GM10248 (cell line): ENCODE measurements at regions not wholly inside any gene's neighbourhood (a gene's known extent, or its start where the extent isn't known, plus 50 kb on each side); places are given as distances from the start of the nearest gene placed in this dataset.

ENCODE experiments used
- CTCF ChIA-PET: fragments of 300-600 bp; sonication (Branson Sonifier 250); formaldehyde crosslinking; extraction: SDS; loops from one replicate; lab custom pipeline; 2021; ENCODE audit warnings: antibody characterized with exemption; lab: Yijun Ruan, JAX
- POLR2A ChIA-PET: fragments of 350-650 bp; sonication (Branson Sonifier 250); formaldehyde crosslinking; extraction: SDS; loops from one replicate; lab custom pipeline; 2020; ENCODE audit warnings: antibody characterized with exemption; lab: Yijun Ruan, JAX
- DNase-seq: peaks from one replicate; pipeline ENCODE4 v3.0.0; 2012; ENCODE audit errors: extremely low spot score
- CTCF ChIP-seq: IDR thresholded peaks from 2 replicates; pipeline ENCODE4 v1.5.1; 2012; ENCODE audit warnings: mild to moderate bottlenecking, low read depth; ENCODE audit errors: extremely low read depth, missing control alignments, control extremely low read depth

DNA sequence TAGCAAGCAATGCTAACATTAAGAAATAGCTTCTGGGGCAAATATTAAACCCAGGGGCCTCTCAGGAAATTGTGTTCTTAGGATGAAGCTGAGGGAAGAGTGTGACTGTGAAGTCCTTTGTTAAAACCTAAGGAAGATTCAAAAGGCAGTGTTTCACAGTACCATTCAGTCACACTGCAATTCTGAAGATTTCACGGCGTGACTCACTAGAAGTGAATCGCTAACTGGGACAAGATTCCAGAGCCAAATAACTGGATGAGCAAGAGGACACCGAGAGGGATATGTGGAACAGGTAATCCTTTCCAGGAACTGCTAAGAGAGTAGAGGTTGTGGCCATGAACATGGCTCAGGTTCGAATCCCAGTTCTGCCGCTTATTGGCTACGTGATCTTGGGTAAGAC lies 61.8 kb upstream of the SMAD3 start:
- ChIA-PET CTCF (interaction anchor here (0.8 to 1.9 kb wide), 8 partner anchors 8 to 58 kb away, joined by 3 to 4 read pairs (median 3); no protein-coding TSS in a partner anchor), POLR2A (no interaction called here)
- no peak for DNase-seq
- no peak for TF ChIP-seq CTCF

GRCh38 chr15:67004142-67004541 lies 61.3 kb upstream of the SMAD3 start:
- TF ChIP-seq CTCF, result no peak
- peak; percentile 45 for DNase-seq
- CTCF ChIA-PET, result interaction anchor here (1.2 to 1.9 kb wide), 6 partner anchors 8 to 58 kb away, joined by 3 to 4 read pairs (median 4); no protein-coding TSS in a partner anchor
- POLR2A ChIA-PET, result no interaction called here

- DNase-seq, result no peak
- CTCF ChIA-PET, result interaction anchor here (1.4 to 1.8 kb wide), 2 partner anchors 10 to 59 kb away, joined by 4 read pairs; no protein-coding TSS in a partner anchor
- no peak for TF ChIP-seq CTCF
- POLR2A ChIA-PET, result interaction anchor here (0.6 kb wide), 1 partner anchor 119 kb away, joined by 3 read pairs; no protein-coding TSS in a partner anchor
These were observed 60.0 kb upstream of the SMAD3 start for GRCh38 chr15:67005294-67005996.

GRCh38 chr15:67006083-67007065 lies 59.0 kb upstream of the SMAD3 start:
- TF ChIP-seq CTCF, result no peak
- ChIA-PET CTCF (no interaction called here), POLR2A (interaction anchor here (0.6 kb wide), 1 partner anchor 118 kb away, joined by 3 read pairs; no protein-coding TSS in a partner anchor)
- DNase-seq, result no peak

DNA sequence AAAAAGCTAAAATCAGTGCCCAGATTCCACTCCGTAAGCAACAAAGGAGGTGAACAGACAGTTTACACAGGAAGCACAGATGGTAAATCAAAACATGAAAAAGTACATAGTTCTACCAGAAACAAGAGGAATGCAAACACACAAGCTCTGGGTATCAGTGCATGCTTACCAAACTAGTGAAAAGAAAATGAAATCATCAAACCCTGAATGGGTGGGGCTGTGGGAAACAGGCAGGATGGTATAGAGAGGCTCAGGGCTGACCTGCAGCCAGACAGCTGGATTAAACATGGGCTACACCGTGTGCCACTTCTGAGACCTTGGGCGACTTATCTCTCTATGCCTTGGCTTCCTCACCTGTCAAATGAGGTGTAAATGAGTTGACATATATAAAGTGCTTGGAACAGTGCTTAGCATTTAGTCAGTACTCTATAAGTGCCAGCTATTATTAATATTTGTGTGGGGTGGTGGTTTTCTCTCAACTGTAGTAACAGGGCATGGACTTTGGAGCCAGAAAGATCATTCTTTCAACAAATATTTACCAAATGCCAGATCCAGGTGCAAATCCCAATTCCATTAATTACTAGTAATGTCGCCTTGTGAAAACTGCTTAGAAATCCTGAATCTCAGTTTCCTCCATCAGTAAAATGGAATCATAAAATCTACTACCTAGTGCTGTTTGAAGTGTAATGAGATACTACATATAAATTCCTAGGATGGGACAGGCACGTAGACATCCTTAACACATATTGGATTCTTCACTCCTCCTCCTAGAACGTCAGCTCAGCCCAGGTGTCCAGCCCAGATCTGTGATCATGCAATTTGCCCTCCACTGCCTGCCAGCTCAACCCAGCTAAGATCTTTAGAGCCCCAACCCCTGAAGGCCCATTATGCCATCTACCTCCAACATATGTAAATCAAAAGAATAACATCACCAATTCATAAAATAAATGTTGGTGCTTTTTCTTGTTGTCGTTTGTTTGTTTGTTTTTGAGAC lies 55.5 kb upstream of the SMAD3 start:
- DNase-seq, result no peak
- ChIA-PET CTCF (interaction anchor here (0.7 kb wide), 1 partner anchor 71 kb away, joined by 3 read pairs; no protein-coding TSS in a partner anchor), POLR2A (no interaction called here)
- TF ChIP-seq CTCF, result no peak
